ENCODE measurements at regions not wholly inside any gene's neighbourhood (a gene's known extent, or its start where the extent isn't known, plus 50 kb on each side); places are given as distances from the start of the nearest gene placed in this dataset.

- no peaks in the 10 kb centered on the region for H3K27me3 ChIP-seq (ENCODE audit: insufficient read depth, poor library complexity, severe bottlenecking)
These were observed 357.9 kb downstream of the BCL11B start for GRCh38 chr14:98913967-98914650.

GRCh38 chr14:98914942-98915341 is 357.1 kb downstream of the BCL11B start:
- Histone ChIP-seq H3K27me3 (ENCODE audit: insufficient read depth, poor library complexity, severe bottlenecking) (no peaks in the 10 kb centered on the region), H3K27ac (replicated peaks) (no peak overlapping the region), H3K4me3 (replicated peaks; ENCODE audit: insufficient read depth, low read length) (no peak overlapping the region)
- DNase-seq (ENCODE audit: low read depth in 1 of 2, low spot score in 1 of 2): no peak
- TF ChIP-seq REST (IDR thresholded peaks at IDR 0.05; ENCODE audit: insufficient replicate concordance, low read depth): no peak

More at GRCh38 chr14:98913967-98914650, 357.9 kb downstream of the BCL11B start:
- no peak for DNase-seq (ENCODE audit: low read depth in 1 of 2, low spot score in 1 of 2)
- no peak overlapping the region for H3K4me3 ChIP-seq (replicated peaks; ENCODE audit: insufficient read depth, low read length)
- H3K27ac ChIP-seq (replicated peaks): no peak overlapping the region
- TF ChIP-seq POLR2AphosphoS5 (IDR thresholded peaks at IDR 0.05; ENCODE audit: low read depth) (no peak), CTCF (IDR thresholded peaks at IDR 0.05; ENCODE audit: insufficient read depth, low read length) (no peak), REST (IDR thresholded peaks at IDR 0.05; ENCODE audit: insufficient replicate concordance, low read depth) (no peak), SPI1 (IDR thresholded peaks at IDR 0.05; ENCODE audit: borderline replicate concordance, low read depth) (no peak)

- Histone ChIP-seq H3K27me3 (ENCODE audit: insufficient read depth, poor library complexity, severe bottlenecking) (no peaks in the 10 kb centered on the region), H3K4me3 (replicated peaks; ENCODE audit: insufficient read depth, low read length) (no peak overlapping the region), H3K27ac (replicated peaks) (no peak overlapping the region)
- no peak for TF ChIP-seq REST (IDR thresholded peaks at IDR 0.05; ENCODE audit: insufficient replicate concordance, low read depth)
- TF ChIP-seq CTCF (IDR thresholded peaks at IDR 0.05; ENCODE audit: insufficient read depth, low read length): no peak
- no peak for TF ChIP-seq GABPA (IDR thresholded peaks at IDR 0.05; ENCODE audit: low read depth)
- TF ChIP-seq POLR2AphosphoS5 (IDR thresholded peaks at IDR 0.05; ENCODE audit: low read depth): no peak
- TF ChIP-seq SPI1 (IDR thresholded peaks at IDR 0.05; ENCODE audit: borderline replicate concordance, low read depth): no peak
- DNase-seq (ENCODE audit: low read depth in 1 of 2, low spot score in 1 of 2): no peak
These were observed 356.4 kb downstream of the BCL11B start for GRCh38 chr14:98915625-98916024.
